GM23338 (cell line): ENCODE measurements at regions not wholly inside any gene's neighbourhood (a gene's known extent, or its start where the extent isn't known, plus 50 kb on each side); places are given as distances from the start of the nearest gene placed in this dataset.

Experiments
- ATAC-seq: fragments of 200-7000 bp; cut with Tn5 transposase; 3 replicates; pipeline ENCODE4 v1.9.1; 2020
- DNase-seq: peaks from one replicate; pipeline ENCODE4 v3.0.0-alpha.2; 2015; ENCODE audit warnings: low spot score
- H2AFZ ChIP-seq: fragments of 200-600 bp; sonication (generic); 2 replicates; pipeline ENCODE4 v1.8.0; 2016; ENCODE audit warnings: antibody characterized with exemption, mild to moderate bottlenecking, moderate library complexity
- H3F3A ChIP-seq: fragments of 200-600 bp; sonication (generic); replicated peaks from 2 replicates; pipeline ENCODE4 v1.8.0; 2017; ENCODE audit warnings: antibody characterized with exemption, mixed run types, low read depth
- H3K27ac ChIP-seq: fragments of 200-600 bp; sonication (generic); 2 replicates; pipeline ENCODE4 v1.6.1; 2016; ENCODE audit warnings: low read depth
- H3K27me3 ChIP-seq: fragments of 200-600 bp; sonication (generic); 2 replicates; pipeline ENCODE4 v1.8.0; 2016; ENCODE audit warnings: mild to moderate bottlenecking, mixed run types, moderate library complexity; ENCODE audit not compliant: insufficient read depth
- H3K36me3 ChIP-seq: fragments of 200-600 bp; sonication (generic); 2 replicates; pipeline ENCODE4 v1.8.0; 2016; ENCODE audit warnings: mild to moderate bottlenecking; ENCODE audit not compliant: insufficient read depth
- H3K4me1 ChIP-seq: fragments of 200-600 bp; sonication (generic); 2 replicates; pipeline ENCODE4 v1.8.0; 2016; ENCODE audit warnings: mild to moderate bottlenecking, moderate library complexity; ENCODE audit not compliant: insufficient read depth
- H3K4me2 ChIP-seq: fragments of 200-600 bp; sonication (generic); 2 replicates; pipeline ENCODE4 v1.7.1; 2017; ENCODE audit warnings: mixed run types
- H3K4me3 ChIP-seq: fragments of 200-600 bp; sonication (generic); 2 replicates; pipeline ENCODE4 v1.6.1; 2016; ENCODE audit warnings: mixed run types
- H3K79me2 ChIP-seq: fragments of 200-600 bp; sonication (generic); replicated peaks from 2 replicates; pipeline ENCODE4 v1.8.0; 2017; ENCODE audit warnings: mild to moderate bottlenecking; ENCODE audit not compliant: insufficient read depth
- H3K9me2 ChIP-seq: fragments of 200-600 bp; sonication (generic); 2 replicates; pipeline ENCODE4 v1.8.0; 2017; ENCODE audit not compliant: insufficient read depth
- H4K20me1 ChIP-seq: fragments of 200-600 bp; sonication (generic); replicated peaks from 2 replicates; pipeline ENCODE4 v1.8.0; 2017; ENCODE audit warnings: mild to moderate bottlenecking; ENCODE audit not compliant: insufficient read depth
- H3K27ac Mint-ChIP-seq: 2 replicates; pipeline ENCODE4 v1.8.0; 2020; ENCODE audit warnings: inconsistent platforms, mild to moderate bottlenecking, moderate library complexity, mixed read lengths
- H3K27me3 Mint-ChIP-seq: 3 replicates; pipeline ENCODE4 v1.8.0; 2022; ENCODE audit warnings: low read depth, mild to moderate bottlenecking, moderate library complexity, mixed read lengths, inconsistent platforms; ENCODE audit not compliant: insufficient read depth, poor library complexity
- H3K36me3 Mint-ChIP-seq: 3 replicates; pipeline ENCODE4 v1.8.0; 2021; ENCODE audit warnings: low read depth, mild to moderate bottlenecking, inconsistent platforms, moderate library complexity, mixed read lengths
- H3K4me1 Mint-ChIP-seq: 3 replicates; pipeline ENCODE4 v1.8.0; 2020; ENCODE audit warnings: mild to moderate bottlenecking, inconsistent platforms, mixed read lengths
- H3K4me3 Mint-ChIP-seq: 3 replicates; pipeline ENCODE4 v1.8.0; 2021; ENCODE audit warnings: moderate library complexity, mild to moderate bottlenecking, inconsistent platforms, mixed read lengths
- H3K9me3 Mint-ChIP-seq: 3 replicates; pipeline ENCODE4 v1.8.0; 2020; ENCODE audit warnings: moderate library complexity, mild to moderate bottlenecking, inconsistent platforms, mixed read lengths
- CREB1 ChIP-seq: fragments of 250-450 bp; sonication (Bioruptor Pico); IDR thresholded peaks from 2 replicates; pipeline ENCODE4 v1.5.0; 2020; ENCODE audit warnings: low read depth, mild to moderate bottlenecking, moderate library complexity
- EZH2 ChIP-seq: fragments of 200-600 bp; sonication (generic); IDR thresholded peaks from one replicate; pipeline ENCODE4 v1.8.0; 2017; ENCODE audit warnings: antibody characterized with exemption, mild to moderate bottlenecking, low read depth; ENCODE audit not compliant: unreplicated experiment
- EZH2phosphoT487 ChIP-seq: fragments of 200-600 bp; sonication (generic); IDR thresholded peaks from one replicate; pipeline ENCODE4 v1.8.1; 2018; ENCODE audit warnings: antibody characterized with exemption; ENCODE audit not compliant: unreplicated experiment
- JUNB ChIP-seq: IDR thresholded peaks from one replicate; pipeline ENCODE4 v1.6.1; 2016; ENCODE audit warnings: antibody characterized with exemption; ENCODE audit not compliant: unreplicated experiment
- NANOG ChIP-seq: IDR thresholded peaks from 2 replicates; pipeline ENCODE4 v1.6.1; 2016; ENCODE audit warnings: antibody characterized with exemption, borderline replicate concordance
- POLR2AphosphoS5 ChIP-seq: IDR thresholded peaks from 2 replicates; pipeline ENCODE4 v1.6.1; 2016; ENCODE audit warnings: antibody characterized with exemption, low read depth
- STAT1 ChIP-seq: IDR thresholded peaks from one replicate; pipeline ENCODE4 v1.6.1; 2016; ENCODE audit warnings: antibody characterized with exemption; ENCODE audit not compliant: unreplicated experiment
- ZNF114 ChIP-seq: fragments of 250-450 bp; sonication (Bioruptor Pico); IDR thresholded peaks from 2 replicates; pipeline ENCODE4 v1.5.0; 2020; ENCODE audit warnings: mild to moderate bottlenecking, moderate library complexity
- ZNF331 ChIP-seq: fragments of 250-450 bp; sonication (Bioruptor Pico); IDR thresholded peaks from 2 replicates; pipeline ENCODE4 v1.5.0; 2020; ENCODE audit warnings: low read depth, mild to moderate bottlenecking, moderate library complexity
- TF ChIP-seq, protein P1 (sequence below), 2 experiments: fragments of 200-600 bp in 1 of 2; sonication (generic) in 1 of 2; conservative IDR thresholded peaks; 2 replicates each; pipeline versions ENCODE4 v1.5.1 to v1.6.1; 2016 to 2017; ENCODE audit warnings: antibody characterized with exemption in 2 of 2, low read depth in 2 of 2, mild to moderate bottlenecking in 2 of 2, moderate library complexity in 1 of 2
- TF ChIP-seq, protein P2 (sequence below): IDR thresholded peaks from 2 replicates; pipeline ENCODE4 v1.6.1; 2016; ENCODE audit warnings: antibody characterized with exemption
- TF ChIP-seq, protein P3 (sequence below): IDR thresholded peaks from one replicate; pipeline ENCODE4 v1.6.1; 2018; ENCODE audit warnings: antibody characterized with exemption; ENCODE audit not compliant: unreplicated experiment

DNA sequence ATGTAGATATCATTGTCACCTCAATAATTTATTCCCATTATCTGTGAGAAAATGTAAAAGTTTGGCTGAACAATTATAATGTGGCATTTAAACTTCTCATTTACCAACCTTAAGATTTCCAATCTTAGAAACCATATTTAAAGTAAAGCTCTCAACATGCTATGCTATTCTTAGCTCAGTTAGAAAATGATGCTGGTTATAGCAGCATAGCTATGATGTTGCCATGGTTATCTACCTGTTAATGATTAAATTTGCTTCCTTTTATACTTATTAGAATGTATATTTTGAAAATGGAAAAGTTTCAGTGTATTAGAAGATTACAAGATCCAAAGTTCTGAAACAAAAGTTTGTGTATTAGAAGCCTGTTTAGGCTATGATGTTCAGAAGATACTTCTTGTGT, 110.1 kb downstream of the GPR63 start (continued):
- TF ChIP-seq, protein P1, sequence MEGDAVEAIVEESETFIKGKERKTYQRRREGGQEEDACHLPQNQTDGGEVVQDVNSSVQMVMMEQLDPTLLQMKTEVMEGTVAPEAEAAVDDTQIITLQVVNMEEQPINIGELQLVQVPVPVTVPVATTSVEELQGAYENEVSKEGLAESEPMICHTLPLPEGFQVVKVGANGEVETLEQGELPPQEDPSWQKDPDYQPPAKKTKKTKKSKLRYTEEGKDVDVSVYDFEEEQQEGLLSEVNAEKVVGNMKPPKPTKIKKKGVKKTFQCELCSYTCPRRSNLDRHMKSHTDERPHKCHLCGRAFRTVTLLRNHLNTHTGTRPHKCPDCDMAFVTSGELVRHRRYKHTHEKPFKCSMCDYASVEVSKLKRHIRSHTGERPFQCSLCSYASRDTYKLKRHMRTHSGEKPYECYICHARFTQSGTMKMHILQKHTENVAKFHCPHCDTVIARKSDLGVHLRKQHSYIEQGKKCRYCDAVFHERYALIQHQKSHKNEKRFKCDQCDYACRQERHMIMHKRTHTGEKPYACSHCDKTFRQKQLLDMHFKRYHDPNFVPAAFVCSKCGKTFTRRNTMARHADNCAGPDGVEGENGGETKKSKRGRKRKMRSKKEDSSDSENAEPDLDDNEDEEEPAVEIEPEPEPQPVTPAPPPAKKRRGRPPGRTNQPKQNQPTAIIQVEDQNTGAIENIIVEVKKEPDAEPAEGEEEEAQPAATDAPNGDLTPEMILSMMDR (conservative IDR thresholded peaks at IDR 0.05; ENCODE audit: low read depth in 2 of 2) = no peak
- TF ChIP-seq NANOG = no peak
- no peak for TF ChIP-seq EZH2
- TF ChIP-seq POLR2AphosphoS5 = no peak
- TF ChIP-seq JUNB = no peak
- TF ChIP-seq STAT1 = no peak
- TF ChIP-seq, protein P2, sequence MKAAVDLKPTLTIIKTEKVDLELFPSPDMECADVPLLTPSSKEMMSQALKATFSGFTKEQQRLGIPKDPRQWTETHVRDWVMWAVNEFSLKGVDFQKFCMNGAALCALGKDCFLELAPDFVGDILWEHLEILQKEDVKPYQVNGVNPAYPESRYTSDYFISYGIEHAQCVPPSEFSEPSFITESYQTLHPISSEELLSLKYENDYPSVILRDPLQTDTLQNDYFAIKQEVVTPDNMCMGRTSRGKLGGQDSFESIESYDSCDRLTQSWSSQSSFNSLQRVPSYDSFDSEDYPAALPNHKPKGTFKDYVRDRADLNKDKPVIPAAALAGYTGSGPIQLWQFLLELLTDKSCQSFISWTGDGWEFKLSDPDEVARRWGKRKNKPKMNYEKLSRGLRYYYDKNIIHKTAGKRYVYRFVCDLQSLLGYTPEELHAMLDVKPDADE = no peak
- TF ChIP-seq CREB1 (CRISPR knock-in tag) = no peak
- TF ChIP-seq, protein P3, sequence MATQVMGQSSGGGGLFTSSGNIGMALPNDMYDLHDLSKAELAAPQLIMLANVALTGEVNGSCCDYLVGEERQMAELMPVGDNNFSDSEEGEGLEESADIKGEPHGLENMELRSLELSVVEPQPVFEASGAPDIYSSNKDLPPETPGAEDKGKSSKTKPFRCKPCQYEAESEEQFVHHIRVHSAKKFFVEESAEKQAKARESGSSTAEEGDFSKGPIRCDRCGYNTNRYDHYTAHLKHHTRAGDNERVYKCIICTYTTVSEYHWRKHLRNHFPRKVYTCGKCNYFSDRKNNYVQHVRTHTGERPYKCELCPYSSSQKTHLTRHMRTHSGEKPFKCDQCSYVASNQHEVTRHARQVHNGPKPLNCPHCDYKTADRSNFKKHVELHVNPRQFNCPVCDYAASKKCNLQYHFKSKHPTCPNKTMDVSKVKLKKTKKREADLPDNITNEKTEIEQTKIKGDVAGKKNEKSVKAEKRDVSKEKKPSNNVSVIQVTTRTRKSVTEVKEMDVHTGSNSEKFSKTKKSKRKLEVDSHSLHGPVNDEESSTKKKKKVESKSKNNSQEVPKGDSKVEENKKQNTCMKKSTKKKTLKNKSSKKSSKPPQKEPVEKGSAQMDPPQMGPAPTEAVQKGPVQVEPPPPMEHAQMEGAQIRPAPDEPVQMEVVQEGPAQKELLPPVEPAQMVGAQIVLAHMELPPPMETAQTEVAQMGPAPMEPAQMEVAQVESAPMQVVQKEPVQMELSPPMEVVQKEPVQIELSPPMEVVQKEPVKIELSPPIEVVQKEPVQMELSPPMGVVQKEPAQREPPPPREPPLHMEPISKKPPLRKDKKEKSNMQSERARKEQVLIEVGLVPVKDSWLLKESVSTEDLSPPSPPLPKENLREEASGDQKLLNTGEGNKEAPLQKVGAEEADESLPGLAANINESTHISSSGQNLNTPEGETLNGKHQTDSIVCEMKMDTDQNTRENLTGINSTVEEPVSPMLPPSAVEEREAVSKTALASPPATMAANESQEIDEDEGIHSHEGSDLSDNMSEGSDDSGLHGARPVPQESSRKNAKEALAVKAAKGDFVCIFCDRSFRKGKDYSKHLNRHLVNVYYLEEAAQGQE = no peak
- no peak for TF ChIP-seq ZNF114 (CRISPR knock-in tag)

DNA sequence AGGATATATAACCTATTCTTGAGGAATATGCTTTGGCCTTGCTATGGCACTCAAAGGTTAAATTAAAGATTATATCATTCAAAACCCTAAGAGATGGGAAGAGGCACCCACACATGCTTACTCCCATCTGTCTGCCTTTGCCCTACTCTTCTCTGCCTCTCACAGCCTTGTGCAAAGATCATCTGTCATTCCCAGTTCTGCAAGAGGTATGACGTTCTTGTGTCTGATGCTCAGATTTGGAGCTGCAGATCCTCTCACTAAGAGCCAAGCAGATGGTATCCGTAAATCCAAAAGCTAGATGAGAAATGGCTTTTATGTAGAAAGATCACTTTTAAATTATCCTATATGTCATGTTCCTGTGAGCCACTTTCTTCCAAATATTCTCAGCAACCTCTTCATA, 112.0 kb downstream of the GPR63 start:
- no peaks in the 10 kb centered on the region for H3K36me3 ChIP-seq
- no peak for ATAC-seq
- no peaks in the 10 kb centered on the region for H3K79me2 ChIP-seq
- no peak overlapping the region for H3K4me2 ChIP-seq
- H3K27me3 ChIP-seq = no peaks in the 10 kb centered on the region
- H3F3A ChIP-seq = no peaks in the 10 kb centered on the region
- no peak overlapping the region for H3K27ac ChIP-seq
- H3K27me3 Mint-ChIP-seq = peaks cover 2% of the 10 kb centered on the region
- H4K20me1 ChIP-seq = no peaks in the 10 kb centered on the region
- no peaks in the 10 kb centered on the region for H3K36me3 Mint-ChIP-seq
- no peaks in the 10 kb centered on the region for H3K4me1 Mint-ChIP-seq
- no peak overlapping the region for H3K4me3 ChIP-seq
- H3K9me2 ChIP-seq = 0 out of 2 replicates have a peak, but pooled peaks cover 4% of the 10 kb centered on the region
- H3K9me3 Mint-ChIP-seq = no peaks in the 10 kb centered on the region
- no peak overlapping the region for H2AFZ ChIP-seq
- no peak overlapping the region for H3K27ac Mint-ChIP-seq
- no peak overlapping the region for H3K4me3 Mint-ChIP-seq
- no peak for DNase-seq
- H3K4me1 ChIP-seq = no peaks in the 10 kb centered on the region
- TF ChIP-seq STAT1 (no peak), ZNF331 (no peak), EZH2phosphoT487 (no peak), ZNF114 (CRISPR knock-in tag) (no peak)
- TF ChIP-seq, protein P2 = no peak
